GDM1 (cell line): ENCODE measurements at regions not wholly inside any gene's neighbourhood (a gene's known extent, or its start where the extent isn't known, plus 50 kb on each side); places are given as distances from the start of the nearest gene placed in this dataset.

Source experiments
- DNase-seq: peaks from one replicate; lab custom pipeline; 2025; lab: John Stamatoyannopoulos, UW

DNA sequence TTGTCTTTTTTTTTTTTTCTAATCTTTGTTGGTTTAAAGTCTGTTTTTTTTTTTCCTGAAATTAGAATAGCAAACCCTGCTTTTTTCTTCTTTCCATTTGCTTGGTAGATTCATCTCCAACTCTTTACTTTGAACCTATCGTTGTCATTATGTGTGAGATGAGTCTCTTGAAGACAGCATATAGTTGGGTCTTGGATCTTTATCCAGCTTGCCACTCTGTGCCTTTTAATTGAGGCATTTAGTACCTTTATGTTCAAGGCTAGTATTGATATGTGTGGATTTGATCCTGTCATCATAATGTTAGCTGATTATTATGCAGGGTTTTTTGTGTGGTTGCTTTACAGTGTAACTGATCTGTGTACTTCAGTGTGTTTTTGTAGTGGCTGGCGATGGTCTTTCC is 383.8 kb downstream of the MAN2A1 start:
- DNase-seq = no peak

DNA sequence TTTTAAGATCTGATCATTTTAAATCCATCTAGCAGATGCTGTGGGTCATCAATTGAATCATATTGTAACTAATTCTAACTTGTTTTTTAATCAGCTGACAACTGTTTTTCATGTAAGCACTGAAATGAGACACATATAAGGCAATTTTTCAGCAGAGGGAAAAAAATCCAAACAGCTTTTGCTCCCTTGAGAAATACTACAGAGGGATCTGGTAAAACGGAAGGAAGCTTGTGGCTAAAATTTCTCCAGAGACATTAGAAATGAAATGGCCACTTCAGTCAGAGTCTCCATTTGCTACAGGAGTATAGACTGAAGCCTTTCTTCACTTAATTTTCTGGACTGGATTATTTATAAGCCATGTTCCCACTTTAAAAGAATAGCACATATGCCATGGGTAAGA is 385.9 kb downstream of the MAN2A1 start:
- DNase-seq = no peak

DNA sequence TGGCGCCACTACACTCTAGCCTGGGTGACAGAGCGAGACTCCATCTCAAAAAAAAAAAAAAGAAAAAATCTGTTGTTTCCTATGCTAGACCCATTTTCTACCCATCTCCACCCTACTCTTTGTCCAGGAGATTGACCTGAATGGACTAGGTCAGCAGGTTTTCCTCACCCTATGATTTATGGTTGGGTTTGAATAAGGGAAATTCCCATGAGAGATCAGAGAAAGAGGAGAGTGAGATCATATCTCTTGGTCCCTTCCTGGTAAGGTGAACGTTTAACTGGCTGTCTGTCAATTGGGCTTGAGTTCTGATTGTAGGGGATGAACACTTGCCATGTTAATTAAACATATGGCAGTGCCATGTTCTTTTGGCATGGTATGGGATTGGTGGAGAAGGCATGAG is 387.4 kb downstream of the MAN2A1 start:
- DNase-seq = no peak

DNA sequence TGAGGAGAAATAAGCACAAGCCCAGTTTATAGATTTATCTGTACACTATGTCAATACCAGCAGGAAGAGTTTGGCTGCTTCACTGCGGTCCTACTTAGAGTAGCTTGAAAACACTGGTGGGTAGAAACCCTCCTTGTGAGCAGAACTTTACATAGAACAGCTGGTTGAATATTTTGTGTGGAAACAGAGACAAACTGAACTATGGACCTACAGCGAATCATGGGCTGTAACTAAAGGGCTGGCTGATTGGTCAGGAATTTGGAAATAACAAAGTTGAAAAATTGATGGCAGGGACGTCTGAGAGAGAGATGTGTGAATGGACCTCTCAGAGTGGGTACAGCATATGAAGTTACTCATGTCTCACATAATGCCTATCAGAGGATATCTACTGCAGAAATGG is 392.5 kb downstream of the MAN2A1 start:
- no peak for DNase-seq

DNA sequence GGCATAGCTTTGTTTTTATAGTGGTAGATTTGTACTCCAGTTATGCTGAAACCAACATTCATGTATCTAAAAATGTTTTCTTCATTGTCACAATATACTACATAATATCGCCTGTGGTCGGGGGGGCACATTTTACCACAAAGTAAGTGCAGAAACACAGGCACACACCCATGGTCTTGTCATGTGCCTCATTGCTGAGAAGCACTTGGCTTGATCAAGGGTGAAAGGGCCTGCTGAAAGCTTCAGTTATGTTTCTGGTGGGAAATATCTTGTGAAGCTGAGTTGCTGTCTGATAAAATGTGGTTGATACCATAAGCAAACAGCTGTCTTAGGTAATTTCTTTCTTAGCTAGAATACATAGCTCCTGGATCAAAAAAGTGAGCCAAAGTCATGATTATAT is 393.1 kb downstream of the MAN2A1 start:
- no peak for DNase-seq

DNA sequence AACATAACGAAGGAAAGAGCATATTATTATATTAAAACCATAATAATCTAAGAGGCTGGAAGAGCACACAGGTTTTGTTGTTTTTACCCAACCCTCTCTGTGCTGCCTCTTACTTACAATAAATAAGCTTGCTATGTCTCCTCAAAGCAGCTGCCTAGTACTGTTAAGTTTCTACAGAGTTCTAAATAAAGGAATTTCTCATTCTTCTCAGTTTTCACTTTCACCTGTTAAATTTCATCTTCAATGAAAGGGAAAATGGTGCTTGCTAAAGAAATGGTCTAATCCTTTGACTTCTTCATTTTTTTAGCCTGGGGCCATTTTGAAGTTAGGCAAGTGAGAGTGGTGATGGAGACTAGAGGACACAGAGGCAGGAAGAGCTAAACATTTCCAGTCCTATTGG is 396.1 kb downstream of the MAN2A1 start:
- DNase-seq = no peak

DNA sequence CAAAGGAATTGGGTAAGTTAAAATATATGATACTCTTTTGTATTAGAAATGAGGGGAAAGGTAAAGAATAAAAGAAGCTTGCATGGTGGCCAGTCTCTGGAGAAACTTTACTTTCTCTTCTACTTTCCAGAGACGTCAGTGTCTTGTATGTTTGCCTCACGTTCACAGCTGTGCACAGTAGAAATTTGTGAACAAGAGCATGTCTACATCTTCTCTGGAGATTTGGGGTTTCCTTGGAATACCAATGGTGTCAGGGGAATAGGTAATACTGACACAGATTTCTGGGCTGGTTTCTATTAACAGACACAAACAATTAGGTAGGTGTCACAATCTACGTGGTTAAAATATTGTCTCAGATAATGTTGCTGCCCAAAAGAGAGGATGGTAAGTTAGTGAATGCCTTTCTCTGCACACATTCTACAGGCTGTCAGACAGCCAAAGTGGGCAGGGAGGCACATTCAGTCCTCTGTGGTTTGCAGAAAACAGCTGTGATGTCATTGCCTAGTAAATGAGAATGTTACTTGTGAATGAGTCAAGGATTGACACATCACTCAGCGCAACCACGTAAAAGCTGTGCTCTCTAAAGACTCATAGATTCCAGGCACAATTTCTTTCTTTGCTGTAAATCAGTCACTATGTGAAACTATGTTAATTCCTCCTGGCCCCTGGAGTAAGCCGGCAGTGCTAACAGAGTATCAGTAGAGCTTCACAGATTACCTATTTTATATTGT is 397.1 kb downstream of the MAN2A1 start:
- DNase-seq = no peak

DNA sequence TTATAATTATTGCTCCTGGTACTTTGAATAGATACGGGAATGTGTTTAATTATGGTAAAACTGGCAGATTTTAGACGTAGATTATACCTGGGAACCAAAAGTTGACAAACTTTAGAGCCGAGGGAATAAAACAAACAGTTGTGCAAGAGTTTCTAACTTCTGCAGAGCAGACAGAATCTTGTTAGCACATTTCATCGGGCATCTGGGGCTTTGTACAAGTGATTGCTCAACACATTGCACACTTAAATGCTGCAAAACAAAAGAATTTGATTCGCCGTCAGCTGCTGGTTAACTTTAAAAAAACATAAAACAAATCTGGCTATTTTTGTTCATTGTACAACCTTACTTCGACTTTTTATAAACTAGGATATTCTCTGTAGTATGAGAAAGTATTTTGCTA is 398.1 kb downstream of the MAN2A1 start:
- no peak for DNase-seq

DNA sequence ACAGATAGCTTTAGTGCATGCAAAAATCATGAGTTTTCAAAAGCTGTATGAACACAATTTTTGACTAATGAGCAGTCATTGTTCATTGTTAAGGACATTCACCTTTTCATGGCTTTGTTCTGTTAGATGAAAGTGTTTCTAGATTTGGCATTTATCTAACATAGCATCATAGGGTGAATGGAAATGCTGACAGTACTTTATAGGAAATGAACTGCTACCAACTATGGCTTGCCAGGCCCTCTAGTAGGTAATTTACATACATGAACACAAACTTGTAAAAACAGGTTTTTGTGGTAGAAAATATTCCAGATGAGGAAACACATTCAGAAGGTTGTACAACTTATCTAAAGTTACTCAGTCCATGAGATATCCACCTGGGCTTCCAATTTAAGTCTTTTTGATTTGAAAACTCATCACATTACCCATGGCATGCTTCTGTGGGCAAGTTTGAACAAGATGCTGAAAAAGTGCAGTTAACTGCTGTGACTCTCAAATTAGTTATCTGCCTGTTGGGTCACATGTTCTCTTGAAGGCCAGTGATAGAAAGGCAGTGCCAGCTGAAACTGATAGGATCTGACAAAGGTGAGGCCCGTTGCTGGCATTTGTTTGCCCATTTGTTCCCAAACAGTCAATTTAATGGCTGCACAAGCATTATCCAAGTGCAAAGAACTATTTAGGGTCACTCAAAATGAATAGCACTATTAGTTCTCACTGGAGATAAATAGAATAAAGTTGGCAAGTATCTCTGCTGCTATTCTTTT is 399.1 kb downstream of the MAN2A1 start:
- DNase-seq = no peak

DNA sequence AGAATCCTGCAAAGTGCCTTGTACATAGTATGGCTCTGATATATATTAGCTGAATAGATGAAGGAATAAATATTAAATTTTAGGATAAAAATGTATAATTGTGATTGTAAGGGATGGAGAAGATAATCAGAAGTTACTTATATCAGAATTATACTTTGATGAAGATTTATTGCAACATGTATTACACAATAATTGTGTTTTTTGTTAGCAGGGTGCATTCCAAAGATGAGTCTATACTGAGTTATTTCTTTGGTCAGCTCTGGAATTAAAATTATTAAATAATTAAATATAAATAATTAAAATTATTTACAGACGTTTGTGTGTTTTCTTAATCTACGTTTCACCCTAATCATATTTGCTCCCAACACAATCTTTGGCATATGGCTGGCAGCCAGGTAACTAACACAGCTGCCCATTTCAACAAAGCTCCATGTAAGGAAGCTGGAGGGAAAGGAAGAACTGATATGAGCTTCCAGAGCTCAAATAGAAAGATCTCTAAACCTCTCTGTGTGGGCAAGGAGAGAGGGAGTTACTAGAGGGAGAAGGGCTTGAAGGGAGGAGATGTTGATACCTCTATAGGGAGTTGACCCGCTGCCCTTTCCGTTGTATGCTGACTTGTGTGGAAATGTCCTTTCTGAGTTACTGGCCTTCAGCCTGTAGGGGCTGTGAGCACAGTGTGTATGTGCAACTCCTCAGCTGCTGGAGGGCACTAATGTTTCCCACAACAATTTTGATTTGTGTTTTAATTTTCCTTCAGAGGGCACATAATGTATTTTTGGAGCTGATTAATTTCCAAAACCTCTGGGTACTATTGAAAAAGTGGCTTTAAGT is 403.4 kb downstream of the MAN2A1 start:
- DNase-seq = no peak

DNA sequence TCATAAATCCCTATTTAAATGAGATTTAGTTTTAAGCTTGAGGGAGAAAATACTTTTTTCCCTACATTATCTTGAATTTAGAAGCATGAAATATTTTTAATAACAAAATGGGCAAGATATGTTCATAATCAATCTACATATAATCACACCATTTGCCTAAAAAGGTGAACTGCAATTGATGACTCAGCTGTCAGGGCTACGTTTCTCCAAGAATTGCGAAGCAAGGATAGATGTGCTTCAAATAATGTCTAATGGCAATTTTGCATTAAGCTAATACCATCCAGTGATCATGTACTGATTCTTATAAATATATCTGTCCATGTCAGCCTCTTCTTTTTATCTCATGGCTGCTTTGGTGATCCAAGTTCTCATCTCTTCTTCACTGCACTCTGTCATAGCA is 404.4 kb downstream of the MAN2A1 start:
- DNase-seq = no peak

DNA sequence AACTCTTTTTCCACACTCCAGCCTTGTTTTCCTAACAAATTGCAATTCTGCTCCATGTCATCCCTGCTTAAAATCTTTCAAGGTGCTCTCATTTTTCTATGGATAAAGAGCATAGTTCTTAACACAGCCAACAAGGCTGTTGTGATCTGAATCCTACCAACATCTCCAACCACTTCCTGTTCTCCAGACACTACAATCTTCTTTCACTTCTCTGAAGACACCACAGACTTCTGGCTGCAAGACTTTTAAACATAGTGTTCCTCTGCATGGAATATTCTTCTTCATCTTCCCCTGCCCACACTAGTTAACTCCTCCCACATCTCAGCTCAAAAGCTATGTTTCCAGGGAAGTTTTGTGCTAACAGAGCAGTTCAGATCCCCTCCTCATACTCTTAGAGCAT is 404.8 kb downstream of the MAN2A1 start:
- DNase-seq = no peak

DNA sequence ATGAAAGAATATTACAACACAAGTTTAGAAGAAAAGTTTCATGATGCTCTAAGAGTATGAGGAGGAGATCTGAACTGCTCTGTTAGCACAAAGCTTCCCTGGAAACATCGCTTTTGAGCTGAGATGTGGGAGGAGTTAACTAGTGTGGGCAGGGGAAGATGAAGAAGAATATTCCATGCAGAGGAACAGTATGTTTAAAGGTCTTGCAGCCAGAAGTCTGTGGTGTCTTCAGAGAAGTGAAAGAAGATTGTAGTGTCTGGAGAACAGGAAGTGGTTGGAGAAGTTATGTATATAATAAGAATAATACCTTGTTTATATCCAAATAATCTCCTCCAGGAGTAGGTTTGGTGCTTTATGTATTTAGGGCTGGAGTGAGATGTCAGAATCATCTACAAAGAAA is 406.7 kb downstream of the MAN2A1 start:
- no peak for DNase-seq

DNA sequence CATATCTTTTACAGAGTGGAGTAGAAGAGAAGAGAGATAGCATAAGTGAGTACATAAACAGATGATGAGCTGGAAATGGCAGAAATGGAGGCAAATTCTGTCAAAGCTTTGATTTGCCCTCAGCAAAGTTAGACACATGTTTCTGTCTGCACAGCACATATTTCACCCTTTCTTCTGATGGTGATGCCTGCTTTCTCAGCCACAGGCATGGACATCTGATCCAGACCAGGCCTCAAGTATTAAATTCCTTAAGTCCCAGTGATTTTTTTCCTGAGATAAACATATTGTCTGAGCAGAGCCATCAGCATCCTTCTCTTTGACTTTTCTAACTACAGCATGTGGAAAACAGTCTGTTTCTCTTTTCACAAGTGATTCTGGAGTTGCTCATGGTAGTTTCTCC is 409.8 kb downstream of the MAN2A1 start:
- no peak for DNase-seq

DNA sequence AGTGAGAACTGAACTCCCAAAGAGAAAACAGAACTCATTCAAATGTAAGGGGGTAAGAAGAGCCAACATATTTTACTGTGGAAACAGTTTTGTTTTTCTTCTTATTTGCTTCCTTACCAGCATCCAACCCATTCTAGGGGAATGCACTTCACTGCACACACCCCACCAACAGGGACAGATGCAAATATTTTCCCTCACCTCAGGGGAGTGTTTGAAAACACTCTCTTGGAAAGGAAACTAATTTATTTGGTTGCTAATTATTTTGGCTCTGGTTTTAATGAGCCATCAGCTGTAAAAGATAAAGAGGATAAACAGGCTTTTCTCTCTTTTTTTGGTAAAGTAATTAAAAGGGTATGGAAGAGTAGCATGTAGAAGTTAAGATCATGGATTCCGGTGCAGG is 413.4 kb downstream of the MAN2A1 start:
- DNase-seq = no peak

DNA sequence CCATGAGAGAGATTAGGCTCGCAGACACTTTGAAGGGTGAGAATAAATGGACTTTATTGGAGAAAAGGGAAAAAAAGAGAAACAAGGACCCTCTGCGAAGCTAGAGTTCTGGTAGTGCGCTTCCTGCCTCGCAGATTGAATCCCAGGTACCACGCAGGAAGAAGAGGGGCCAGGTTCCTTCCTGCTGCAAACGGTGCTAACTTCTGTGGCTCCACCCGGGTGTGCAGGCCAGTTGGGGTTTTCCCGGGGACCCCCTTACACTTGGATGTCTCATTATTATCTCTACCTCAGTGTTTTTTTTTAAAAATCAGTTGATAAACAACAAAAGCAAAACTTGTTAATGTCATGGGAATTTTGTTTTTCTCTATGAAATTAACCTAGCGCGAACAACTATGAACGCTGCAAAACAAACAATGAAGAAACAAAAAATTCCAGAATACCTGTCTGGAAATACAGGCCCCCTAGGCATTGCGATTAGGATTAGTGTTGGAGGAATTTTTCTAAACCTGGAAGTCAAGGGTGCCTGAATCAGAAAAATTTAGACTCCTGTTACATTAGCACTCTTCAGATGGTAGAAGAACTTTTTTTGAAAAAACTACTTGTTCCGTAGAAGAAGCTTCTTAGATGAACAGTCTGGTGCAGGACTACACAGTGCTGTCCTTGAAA is 414.5 kb downstream of the MAN2A1 start:
- no peak for DNase-seq

DNA sequence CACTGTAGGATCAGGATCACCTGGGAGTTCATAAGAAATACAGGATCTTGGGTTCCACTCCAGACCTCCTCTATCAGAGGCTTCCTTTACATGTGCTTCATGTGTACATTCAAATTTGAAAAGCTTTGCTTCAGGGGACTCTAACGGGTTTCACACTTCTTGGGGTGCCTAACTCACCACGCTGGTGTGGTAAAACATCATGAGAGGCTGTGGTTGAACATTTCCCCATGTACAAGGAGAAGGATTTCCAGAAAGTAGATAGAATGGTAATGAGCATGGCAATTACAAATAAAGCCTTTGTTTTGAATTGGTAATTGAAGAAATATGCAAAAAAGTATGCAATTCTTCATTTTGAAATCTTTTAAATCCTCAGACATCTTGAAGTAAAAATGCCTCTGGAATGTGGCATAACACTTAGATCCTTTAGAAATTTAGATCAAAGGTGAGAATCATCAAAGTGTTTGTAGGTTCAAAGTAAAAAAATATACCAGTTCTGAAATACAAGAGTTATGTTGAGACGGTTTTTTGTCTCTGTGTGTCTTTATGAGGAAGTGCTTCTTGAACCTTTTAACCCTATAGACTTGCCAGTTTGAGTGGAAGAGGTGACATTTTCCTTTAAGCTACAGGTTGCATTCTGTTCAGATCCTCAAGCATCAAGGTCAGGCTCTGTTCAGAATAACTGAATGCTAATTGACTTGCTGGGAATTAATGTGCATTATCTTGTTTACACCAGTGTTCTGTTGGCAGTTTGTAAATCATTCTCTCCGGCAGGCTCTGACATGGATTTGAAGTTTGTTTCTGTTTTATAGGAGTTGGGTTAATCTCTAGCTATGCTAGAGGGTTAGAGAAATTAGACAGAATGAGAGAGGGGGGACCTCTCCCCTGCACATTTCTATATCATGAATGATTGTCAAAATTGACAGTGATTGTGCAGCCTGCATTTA is 415.3 kb downstream of the MAN2A1 start:
- no peak for DNase-seq

DNA sequence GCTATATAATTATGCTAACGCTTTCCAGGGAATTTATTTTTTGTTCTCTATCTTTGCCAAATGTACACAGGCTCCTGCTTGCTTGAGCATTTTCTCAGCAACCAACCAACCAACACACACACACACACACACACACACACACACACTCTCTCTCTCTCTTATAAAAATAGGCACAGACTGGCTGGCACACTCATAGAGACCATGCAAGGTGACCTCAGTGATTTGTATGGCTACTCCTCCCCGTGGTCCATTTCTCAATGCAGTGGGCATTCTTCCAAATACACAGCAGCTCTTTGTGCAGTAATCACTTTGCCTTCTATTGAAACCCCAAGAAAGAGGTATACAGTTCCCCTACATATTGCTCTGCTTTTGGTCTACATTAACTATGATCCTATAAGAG is 416.0 kb downstream of the MAN2A1 start:
- no peak for DNase-seq

DNA sequence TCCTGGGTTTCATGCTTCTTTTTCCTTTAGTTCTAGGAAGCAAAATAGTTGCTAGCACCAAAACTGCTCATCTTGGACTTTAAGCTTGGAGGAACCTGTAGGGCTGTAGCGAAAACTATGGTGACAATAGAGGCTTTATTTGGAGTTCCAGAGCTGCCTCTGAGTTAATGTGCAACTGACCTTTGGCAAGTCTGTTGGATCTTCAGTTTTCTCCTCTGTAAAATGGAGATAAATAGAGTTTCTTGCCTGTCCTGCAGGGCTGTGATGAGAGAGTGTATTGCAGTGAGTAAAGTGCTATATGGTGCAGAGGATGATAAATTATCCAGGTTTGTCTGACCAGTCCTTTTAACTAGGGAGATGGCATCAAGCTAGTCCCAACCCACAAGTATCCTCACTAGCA is 417.0 kb downstream of the MAN2A1 start:
- no peak for DNase-seq

DNA sequence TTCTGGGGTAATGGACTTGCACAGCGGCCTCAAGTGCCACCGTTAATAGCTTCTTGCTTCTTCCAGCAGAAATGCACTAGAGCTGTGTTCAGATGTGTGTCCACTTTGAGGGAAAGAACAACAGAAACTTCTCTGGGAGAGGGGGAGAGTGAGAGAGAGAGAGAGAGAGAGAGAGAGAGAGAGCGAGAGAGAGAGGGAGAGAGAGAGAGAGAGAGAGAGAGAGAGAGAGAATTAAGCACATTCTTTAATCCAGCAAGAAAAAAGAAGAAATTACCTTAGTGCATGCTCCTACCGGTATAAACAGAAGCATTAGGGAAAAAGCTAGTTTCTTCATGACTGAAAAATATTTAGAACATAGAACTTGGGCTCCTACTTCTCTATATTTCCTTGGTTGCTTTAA is 418.8 kb downstream of the MAN2A1 start:
- no peak for DNase-seq

DNA sequence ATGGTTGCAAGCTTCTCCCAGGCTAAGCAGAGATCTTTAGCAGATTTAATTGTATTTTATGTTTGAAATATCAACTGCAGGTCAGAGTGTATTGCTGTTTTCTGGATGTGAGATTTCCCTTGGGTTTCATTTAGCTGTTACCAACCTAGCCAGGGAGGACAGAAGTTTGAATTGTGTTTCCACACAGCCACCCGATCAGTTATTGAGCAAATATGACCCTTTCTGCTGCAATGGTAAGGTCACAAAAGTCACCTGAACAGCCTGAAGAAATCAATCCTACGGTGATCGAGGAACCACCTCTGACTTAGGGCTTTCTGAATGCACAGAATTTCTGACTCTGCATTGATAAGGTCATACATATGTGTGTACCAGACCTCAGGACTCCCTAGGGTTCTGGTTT is 419.9 kb downstream of the MAN2A1 start:
- DNase-seq = no peak
